Smooth muscle cell (in vitro differentiated cells): ENCODE measurements at regions not wholly inside any gene's neighbourhood (a gene's known extent, or its start where the extent isn't known, plus 50 kb on each side); places are given as distances from the start of the nearest gene placed in this dataset.

Experiments used
- DNase-seq: peaks from one replicate; lab custom pipeline; 2025; ENCODE audit not compliant: unreplicated experiment; lab: John Stamatoyannopoulos, UW
- H2AFZ ChIP-seq: fragments of 200-600 bp; sonication (generic); 2 replicates; pipeline ENCODE4 v1.6.0; 2016; ENCODE audit warnings: antibody characterized with exemption, low read depth, mild to moderate bottlenecking
- H3F3A ChIP-seq: fragments of 200-600 bp; sonication (generic); 2 replicates; pipeline ENCODE4 v1.6.0; 2017; ENCODE audit warnings: antibody characterized with exemption, low read depth
- H3K27ac ChIP-seq: fragments of 200-600 bp; sonication (generic); 2 replicates; pipeline ENCODE4 v1.5.1; 2016; ENCODE audit warnings: low read depth, mild to moderate bottlenecking
- H3K27me3 ChIP-seq: fragments of 200-600 bp; sonication (generic); 2 replicates; pipeline ENCODE4 v1.6.1; 2016; ENCODE audit warnings: low read depth, mild to moderate bottlenecking
- H3K36me3 ChIP-seq: fragments of 200-600 bp; sonication (generic); 2 replicates; pipeline ENCODE4 v1.5.1; 2016; ENCODE audit warnings: low read depth
- H3K4me1 ChIP-seq: fragments of 200-600 bp; sonication (generic); 2 replicates; pipeline ENCODE4 v1.5.1; 2016; ENCODE audit warnings: low read depth
- H3K4me2 ChIP-seq: fragments of 200-600 bp; sonication (generic); 2 replicates; pipeline ENCODE4 v1.6.0; 2016; ENCODE audit warnings: mild to moderate bottlenecking
- H3K4me3 ChIP-seq: fragments of 200-600 bp; sonication (generic); 2 replicates; pipeline ENCODE4 v1.5.1; 2016; ENCODE audit warnings: mild to moderate bottlenecking
- H3K79me2 ChIP-seq: fragments of 200-600 bp; sonication (generic); 2 replicates; pipeline ENCODE4 v1.6.0; 2016; ENCODE audit warnings: low read depth, mild to moderate bottlenecking
- H3K9ac ChIP-seq: fragments of 200-600 bp; sonication (generic); 2 replicates; pipeline ENCODE4 v1.6.0; 2016; ENCODE audit warnings: low read depth
- H3K9me3 ChIP-seq: fragments of 200-600 bp; sonication (generic); replicated peaks from 2 replicates; pipeline ENCODE4 v1.5.1; 2016; ENCODE audit warnings: low read depth
- H4K20me1 ChIP-seq: fragments of 200-600 bp; sonication (generic); 2 replicates; pipeline ENCODE4 v1.6.0; 2016; ENCODE audit warnings: low read depth
- CTCF ChIP-seq: fragments of 200-600 bp; sonication (generic); IDR thresholded peaks from 2 replicates; pipeline ENCODE4 v1.5.1; 2017; ENCODE audit warnings: borderline replicate concordance, mild to moderate bottlenecking, antibody characterized with exemption; ENCODE audit not compliant: insufficient read depth, poor library complexity, severe bottlenecking
- WGBS: methylation state at CpG from one replicate; pipeline ENCODE4 v1.1.7; 2016; ENCODE audit warnings: low lambda C conversion rate; 5-methylcytosine and 5-hydroxymethylcytosine counted together

GRCh38 chr2:139876964-139877363 lies 1096.8 kb upstream of the NXPH2 start:
- no peaks in the 10 kb centered on the region for H3F3A ChIP-seq
- WGBS, result 60% methylated on average over 3 of the region's 3 CpGs
- no peaks in the 10 kb centered on the region for H3K4me1 ChIP-seq
- no peaks in the 10 kb centered on the region for H3K9me3 ChIP-seq
- no peak overlapping the region for H2AFZ ChIP-seq
- no peak overlapping the region for H3K4me3 ChIP-seq
- no peaks in the 10 kb centered on the region for H3K27me3 ChIP-seq
- no peak overlapping the region for H3K9ac ChIP-seq
- TF ChIP-seq CTCF, result no peak
- H3K36me3 ChIP-seq, result no peaks in the 10 kb centered on the region
- no peaks in the 10 kb centered on the region for H3K79me2 ChIP-seq
- H4K20me1 ChIP-seq, result no peaks in the 10 kb centered on the region
- H3K27ac ChIP-seq, result peak overlapping the region; percentile 39
- no peak for DNase-seq
- no peak overlapping the region for H3K4me2 ChIP-seq

GRCh38 chr2:139876321-139876720 lies 1096.1 kb upstream of the NXPH2 start:
- Histone ChIP-seq H3K27ac (peak overlapping the region; percentile 39), H3K9me3 (no peaks in the 10 kb centered on the region), H4K20me1 (no peaks in the 10 kb centered on the region), H3K9ac (no peak overlapping the region), H3K79me2 (no peaks in the 10 kb centered on the region), H3K36me3 (no peaks in the 10 kb centered on the region), H3K27me3 (no peaks in the 10 kb centered on the region), H2AFZ (no peak overlapping the region), H3K4me2 (no peak overlapping the region), H3K4me3 (no peak overlapping the region), H3K4me1 (no peaks in the 10 kb centered on the region), H3F3A (no peaks in the 10 kb centered on the region)
- no peak for DNase-seq
- no peak for TF ChIP-seq CTCF
- WGBS, result 66% methylated on average over 2 of the region's 2 CpGs

- no peaks in the 10 kb centered on the region for H3F3A ChIP-seq
- no peak overlapping the region for H3K9ac ChIP-seq
- H3K27ac ChIP-seq, result no peak overlapping the region
- TF ChIP-seq CTCF, result no peak
- no peak for DNase-seq
- H3K4me1 ChIP-seq, result no peaks in the 10 kb centered on the region
- no peak overlapping the region for H2AFZ ChIP-seq
- 91% methylated on average over 4 of the region's 4 CpGs for WGBS
- H4K20me1 ChIP-seq, result no peaks in the 10 kb centered on the region
- H3K4me2 ChIP-seq, result no peak overlapping the region
- no peaks in the 10 kb centered on the region for H3K27me3 ChIP-seq
- no peaks in the 10 kb centered on the region for H3K36me3 ChIP-seq
- H3K4me3 ChIP-seq, result no peak overlapping the region
- no peaks in the 10 kb centered on the region for H3K79me2 ChIP-seq
- no peaks in the 10 kb centered on the region for H3K9me3 ChIP-seq
Observed at GRCh38 chr2:139872503-139872902, 1092.3 kb upstream of the NXPH2 start.

- Histone ChIP-seq H3K36me3 (no peaks in the 10 kb centered on the region), H3K27ac (no peak overlapping the region), H3K79me2 (no peaks in the 10 kb centered on the region), H3K4me1 (no peaks in the 10 kb centered on the region), H3K27me3 (no peaks in the 10 kb centered on the region), H3K9me3 (no peaks in the 10 kb centered on the region), H3K4me3 (no peak overlapping the region), H3K4me2 (no peak overlapping the region), H4K20me1 (no peaks in the 10 kb centered on the region), H3F3A (no peaks in the 10 kb centered on the region), H2AFZ (no peak overlapping the region), H3K9ac (no peak overlapping the region)
- DNase-seq, result no peak
- WGBS, result 89% methylated on average over 8 of the region's 8 CpGs
- TF ChIP-seq CTCF, result no peak
Observed at GRCh38 chr2:139872032-139872431, 1091.8 kb upstream of the NXPH2 start.
